ENCODE measurements at regions not wholly inside any gene's neighbourhood (a gene's known extent, or its start where the extent isn't known, plus 50 kb on each side); places are given as distances from the start of the nearest gene placed in this dataset.

DNA sequence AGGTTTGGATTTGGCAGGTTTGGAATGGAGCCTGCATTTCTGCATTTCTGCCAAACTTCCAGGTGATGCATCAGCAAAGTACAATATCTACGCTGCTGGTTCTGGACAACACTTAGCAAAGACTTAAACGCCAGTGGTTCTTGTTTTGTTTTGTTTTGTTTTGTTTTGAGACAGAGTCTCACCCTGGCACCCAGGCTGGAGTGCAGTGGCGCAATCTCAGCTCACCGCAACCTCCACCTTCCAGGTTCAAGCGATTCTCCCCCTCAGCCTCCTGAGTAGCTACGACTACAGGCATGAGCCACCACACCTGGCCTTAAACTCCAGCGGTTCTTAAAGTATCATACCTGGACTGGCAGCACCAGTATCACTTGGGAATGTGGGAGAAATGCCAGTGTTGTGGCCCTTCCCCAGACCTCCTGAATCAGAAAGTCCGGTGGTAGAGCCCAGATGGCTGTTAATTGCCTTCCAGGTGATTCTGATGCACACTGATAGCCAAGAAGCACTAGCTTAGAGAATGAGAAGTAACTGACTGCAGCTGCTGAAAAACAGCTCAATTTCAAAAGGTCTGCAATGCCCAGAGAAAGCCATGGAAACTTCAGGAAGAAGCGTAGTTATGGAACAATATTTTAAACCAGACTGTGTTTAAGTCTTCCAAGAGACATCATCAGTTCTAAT, 114.8 kb upstream of the FOXN3 start:
- TF ChIP-seq MYC (IDR thresholded peaks at IDR 0.05; ENCODE audit: low read depth, low read length), result no peak
- TF ChIP-seq POLR2A (IDR thresholded peaks at IDR 0.05; ENCODE audit: extremely low read depth, insufficient read length), result no peak
- TF ChIP-seq, protein P1, sequence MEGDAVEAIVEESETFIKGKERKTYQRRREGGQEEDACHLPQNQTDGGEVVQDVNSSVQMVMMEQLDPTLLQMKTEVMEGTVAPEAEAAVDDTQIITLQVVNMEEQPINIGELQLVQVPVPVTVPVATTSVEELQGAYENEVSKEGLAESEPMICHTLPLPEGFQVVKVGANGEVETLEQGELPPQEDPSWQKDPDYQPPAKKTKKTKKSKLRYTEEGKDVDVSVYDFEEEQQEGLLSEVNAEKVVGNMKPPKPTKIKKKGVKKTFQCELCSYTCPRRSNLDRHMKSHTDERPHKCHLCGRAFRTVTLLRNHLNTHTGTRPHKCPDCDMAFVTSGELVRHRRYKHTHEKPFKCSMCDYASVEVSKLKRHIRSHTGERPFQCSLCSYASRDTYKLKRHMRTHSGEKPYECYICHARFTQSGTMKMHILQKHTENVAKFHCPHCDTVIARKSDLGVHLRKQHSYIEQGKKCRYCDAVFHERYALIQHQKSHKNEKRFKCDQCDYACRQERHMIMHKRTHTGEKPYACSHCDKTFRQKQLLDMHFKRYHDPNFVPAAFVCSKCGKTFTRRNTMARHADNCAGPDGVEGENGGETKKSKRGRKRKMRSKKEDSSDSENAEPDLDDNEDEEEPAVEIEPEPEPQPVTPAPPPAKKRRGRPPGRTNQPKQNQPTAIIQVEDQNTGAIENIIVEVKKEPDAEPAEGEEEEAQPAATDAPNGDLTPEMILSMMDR (IDR thresholded peaks at IDR 0.05; ENCODE audit: low read depth, low read length), result no peak

All from NB4 (cell line).